HFF-Myc (cell line): ENCODE measurements at regions not wholly inside any gene's neighbourhood (a gene's known extent, or its start where the extent isn't known, plus 50 kb on each side); places are given as distances from the start of the nearest gene placed in this dataset.

ENCODE experiments used
- DNase-seq: peaks from one replicate; pipeline ENCODE4 v3.0.0-alpha.2; 2011; ENCODE audit warnings: low read depth; ENCODE audit errors: extremely low read depth
- H3K4me3 ChIP-seq: replicated peaks from 2 replicates; pipeline ENCODE4 v1.5.1; 2011; ENCODE audit warnings: low read depth, mild to moderate bottlenecking, control low read depth, low read length
- TF ChIP-seq, protein P1 (sequence below): IDR thresholded peaks from 2 replicates; pipeline ENCODE4 v1.5.1; 2012; ENCODE audit warnings: mild to moderate bottlenecking, low read depth, low read length, control low read depth; ENCODE audit errors: missing control alignments

DNA sequence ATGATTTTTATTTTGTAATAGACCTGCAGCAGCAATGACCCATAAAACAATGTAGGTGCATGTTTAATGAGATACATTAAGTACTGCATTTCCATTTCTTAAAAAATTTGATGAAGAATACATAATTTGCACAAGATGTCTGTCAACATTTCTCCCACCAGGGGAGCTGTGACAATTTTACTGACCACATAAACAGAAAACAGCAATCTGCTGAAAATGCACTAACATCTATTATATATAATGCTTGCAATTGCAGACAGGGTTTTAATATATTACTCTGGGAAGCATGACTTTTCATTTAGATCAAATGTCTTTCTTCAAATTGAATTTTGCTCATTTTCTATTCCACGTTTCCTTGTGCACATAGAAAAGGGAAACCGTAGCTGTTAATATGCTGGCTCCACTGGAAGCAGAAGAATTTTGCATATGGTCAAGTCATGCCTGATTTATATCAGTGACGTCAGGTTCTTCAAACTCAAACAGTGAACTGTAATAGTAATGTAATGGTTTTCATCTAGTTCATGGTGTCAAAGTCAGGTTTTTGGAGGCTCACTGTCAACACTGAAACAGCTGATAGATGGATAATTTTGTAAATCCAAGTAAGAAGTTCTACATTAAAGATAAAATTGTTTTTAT, 79.8 kb upstream of the IGF1R start:
- no peak overlapping the region for H3K4me3 ChIP-seq
- TF ChIP-seq, protein P1, sequence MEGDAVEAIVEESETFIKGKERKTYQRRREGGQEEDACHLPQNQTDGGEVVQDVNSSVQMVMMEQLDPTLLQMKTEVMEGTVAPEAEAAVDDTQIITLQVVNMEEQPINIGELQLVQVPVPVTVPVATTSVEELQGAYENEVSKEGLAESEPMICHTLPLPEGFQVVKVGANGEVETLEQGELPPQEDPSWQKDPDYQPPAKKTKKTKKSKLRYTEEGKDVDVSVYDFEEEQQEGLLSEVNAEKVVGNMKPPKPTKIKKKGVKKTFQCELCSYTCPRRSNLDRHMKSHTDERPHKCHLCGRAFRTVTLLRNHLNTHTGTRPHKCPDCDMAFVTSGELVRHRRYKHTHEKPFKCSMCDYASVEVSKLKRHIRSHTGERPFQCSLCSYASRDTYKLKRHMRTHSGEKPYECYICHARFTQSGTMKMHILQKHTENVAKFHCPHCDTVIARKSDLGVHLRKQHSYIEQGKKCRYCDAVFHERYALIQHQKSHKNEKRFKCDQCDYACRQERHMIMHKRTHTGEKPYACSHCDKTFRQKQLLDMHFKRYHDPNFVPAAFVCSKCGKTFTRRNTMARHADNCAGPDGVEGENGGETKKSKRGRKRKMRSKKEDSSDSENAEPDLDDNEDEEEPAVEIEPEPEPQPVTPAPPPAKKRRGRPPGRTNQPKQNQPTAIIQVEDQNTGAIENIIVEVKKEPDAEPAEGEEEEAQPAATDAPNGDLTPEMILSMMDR = peak; percentile 30
- DNase-seq = no peak

DNA sequence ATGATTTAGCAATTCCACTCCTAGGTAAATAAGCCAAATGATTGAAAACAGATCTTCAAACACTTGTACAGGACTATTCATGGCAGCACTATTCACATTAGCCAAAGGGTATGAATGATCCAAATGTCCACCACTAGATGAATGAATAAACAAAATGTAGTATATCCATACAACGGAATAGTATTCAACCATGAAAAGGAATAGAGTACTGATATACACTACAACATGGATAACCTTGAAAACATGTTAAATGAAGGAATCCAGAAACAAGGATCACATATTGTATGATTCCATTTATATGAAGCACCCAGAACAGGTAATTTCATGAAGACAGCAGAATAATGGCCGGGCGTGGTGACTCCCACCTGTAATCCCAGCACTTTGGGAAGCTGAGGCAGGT, 78.2 kb upstream of the IGF1R start:
- no peak for DNase-seq
- H3K4me3 ChIP-seq = no peak overlapping the region
- TF ChIP-seq, protein P1 = no peak

DNA sequence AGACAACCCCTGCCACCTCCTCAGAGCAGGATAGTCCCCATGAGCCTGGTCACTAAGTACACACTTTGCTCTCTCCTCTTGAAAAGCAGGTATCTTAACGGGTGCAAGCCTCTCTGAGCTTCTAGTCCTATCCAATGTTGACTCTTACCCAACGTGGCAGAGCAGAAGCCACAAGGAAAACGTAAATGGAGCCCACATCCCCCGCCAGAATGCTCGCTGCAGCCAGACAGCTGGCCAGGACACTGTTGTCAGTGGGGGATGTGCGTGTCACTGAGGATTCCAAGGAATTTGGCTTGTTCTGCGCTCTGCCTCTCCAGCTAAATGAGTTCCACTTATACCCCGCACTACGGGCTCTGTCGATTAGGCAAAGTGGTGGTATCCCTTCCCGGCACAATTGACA, 67.8 kb upstream of the IGF1R start:
- no peak overlapping the region for H3K4me3 ChIP-seq
- DNase-seq = no peak
- TF ChIP-seq, protein P1 = no peak

DNA sequence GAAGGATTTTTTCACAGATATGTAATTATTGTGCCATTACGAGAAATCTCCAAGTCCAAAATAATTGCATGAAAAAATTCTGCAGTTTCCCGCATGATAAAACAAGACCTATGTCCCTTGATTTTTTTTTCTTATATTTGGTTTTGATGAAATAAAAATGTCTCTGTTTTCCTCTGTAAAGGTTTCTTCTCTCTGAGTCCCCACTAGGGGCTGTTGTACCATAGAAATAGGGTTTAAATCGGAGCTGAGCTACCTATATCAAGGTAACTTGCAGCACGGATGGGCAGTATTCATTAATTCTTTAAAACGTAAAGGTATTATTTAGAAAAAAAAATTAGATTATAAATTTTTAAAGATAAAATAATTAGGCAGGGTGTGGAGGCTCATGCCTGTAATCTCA, 66.6 kb upstream of the IGF1R start:
- TF ChIP-seq, protein P1 = no peak
- no peak overlapping the region for H3K4me3 ChIP-seq
- DNase-seq = no peak

DNA sequence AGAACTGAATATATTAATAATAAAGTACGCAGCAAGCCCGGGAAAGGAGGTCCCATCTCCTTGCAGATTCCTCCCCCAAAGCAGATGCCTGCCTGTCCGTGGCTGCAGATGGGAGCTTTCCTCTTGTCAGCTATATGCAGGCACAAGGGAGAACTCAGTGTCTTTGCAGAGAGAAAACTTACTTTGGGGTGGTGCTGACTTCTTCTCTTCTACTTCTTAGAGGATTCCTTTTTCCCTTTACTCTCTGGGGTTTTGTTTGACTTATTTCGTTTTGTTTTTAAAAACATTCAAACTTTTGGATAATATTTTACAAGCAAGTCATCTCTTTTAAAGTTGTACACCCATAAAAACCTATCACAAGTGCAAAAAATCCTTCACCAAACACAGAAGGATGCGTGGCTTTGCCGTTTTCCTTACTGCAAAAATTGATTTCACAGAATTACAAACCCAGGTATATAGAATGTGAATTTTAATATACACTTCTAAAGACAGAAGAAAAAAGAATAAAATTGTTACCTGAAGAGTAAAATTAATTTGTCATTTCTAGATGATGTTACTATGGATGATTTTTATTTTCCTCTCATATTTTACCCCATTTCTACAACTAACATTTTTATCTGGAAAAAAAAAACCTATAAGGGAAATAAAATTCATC, 65.3 kb upstream of the IGF1R start:
- TF ChIP-seq, protein P1 = no peak
- H3K4me3 ChIP-seq = no peak overlapping the region
- no peak for DNase-seq

DNA sequence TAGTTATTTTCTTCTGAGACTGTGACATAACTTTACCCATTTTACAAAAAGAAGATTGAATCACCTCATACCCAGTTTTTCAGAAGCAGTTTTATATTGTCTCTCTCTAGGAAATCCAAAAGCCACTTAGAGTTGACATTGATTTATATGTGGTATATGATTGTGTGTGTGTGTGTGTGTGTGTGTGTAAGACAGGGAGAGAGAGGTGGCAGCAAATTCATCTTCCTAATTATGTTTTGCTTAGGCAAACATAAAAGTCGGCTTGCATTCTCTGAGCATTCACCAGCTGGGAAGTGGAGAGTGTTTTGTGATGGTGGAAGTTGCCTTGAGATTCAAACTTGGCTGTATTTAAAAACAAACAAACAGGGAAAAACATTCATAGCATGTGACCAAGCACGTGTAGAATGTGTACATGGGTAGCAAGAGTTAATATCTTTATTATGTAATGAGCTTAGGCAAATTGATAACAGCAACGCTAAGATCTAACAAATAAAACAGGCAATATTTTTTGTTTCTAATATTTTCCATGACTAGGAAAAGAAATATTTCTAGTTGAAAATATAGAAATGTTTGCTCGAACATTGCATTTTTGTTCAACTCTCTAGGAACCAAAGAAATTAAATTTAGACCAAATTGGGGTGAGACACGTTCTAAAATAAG, 64.4 kb upstream of the IGF1R start:
- TF ChIP-seq, protein P1 = no peak
- DNase-seq = no peak
- H3K4me3 ChIP-seq = no peak overlapping the region
